IMR-90 (cell line): ENCODE measurements at regions not wholly inside any gene's neighbourhood (a gene's known extent, or its start where the extent isn't known, plus 50 kb on each side); places are given as distances from the start of the nearest gene placed in this dataset.

Experiments
- BHLHE40 ChIP-seq: fragments of 150-350 bp; IDR thresholded peaks from 2 replicates; pipeline ENCODE4 v1.6.1; 2016; ENCODE audit warnings: mild to moderate bottlenecking, low read depth, low read length
- CHD1 ChIP-seq: IDR thresholded peaks from 2 replicates; pipeline ENCODE4 v1.6.1; 2012; ENCODE audit warnings: low read depth, low read length, improper control_type of control experiment
- FOS ChIP-seq: fragments of 150-350 bp; IDR thresholded peaks from 2 replicates; pipeline ENCODE4 v1.6.1; 2016; ENCODE audit warnings: low read depth, low read length
- MAZ ChIP-seq: IDR thresholded peaks from 2 replicates; pipeline ENCODE4 v1.6.1; 2012; ENCODE audit warnings: low read depth, mild to moderate bottlenecking, low read length, improper control_type of control experiment, moderate library complexity, borderline replicate concordance
- MXI1 ChIP-seq: IDR thresholded peaks from 2 replicates; pipeline ENCODE4 v1.6.1; 2012; ENCODE audit warnings: low read depth, mild to moderate bottlenecking, low read length, moderate library complexity, borderline replicate concordance
- POLR2A ChIP-seq: IDR thresholded peaks from 2 replicates; pipeline ENCODE4 v1.6.1; 2012; ENCODE audit warnings: mild to moderate bottlenecking, low read depth, low read length
- RAD21 ChIP-seq: IDR thresholded peaks from 2 replicates; pipeline ENCODE4 v1.6.1; 2012; ENCODE audit warnings: low read length, improper control_type of control experiment
- RCOR1 ChIP-seq: IDR thresholded peaks from 2 replicates; pipeline ENCODE4 v1.6.1; 2012; ENCODE audit warnings: mild to moderate bottlenecking, low read length, improper control_type of control experiment; ENCODE audit not compliant: insufficient replicate concordance
- SMC3 ChIP-seq: fragments of 150-350 bp; IDR thresholded peaks from 2 replicates; pipeline ENCODE4 v1.6.1; 2016; ENCODE audit warnings: low read depth, mild to moderate bottlenecking, antibody characterized with exemption, low read length, moderate library complexity
- TF ChIP-seq, protein P1 (sequence below): conservative IDR thresholded peaks from 2 replicates; pipeline ENCODE4 v1.5.1; 2012; ENCODE audit warnings: mild to moderate bottlenecking, low read depth, low read length, improper control_type of control experiment
- TF ChIP-seq, protein P2 (sequence below): fragments of 150-350 bp; IDR thresholded peaks from 2 replicates; pipeline ENCODE4 v1.6.1; 2017; ENCODE audit warnings: mild to moderate bottlenecking, antibody characterized with exemption, low read length, low read depth

DNA sequence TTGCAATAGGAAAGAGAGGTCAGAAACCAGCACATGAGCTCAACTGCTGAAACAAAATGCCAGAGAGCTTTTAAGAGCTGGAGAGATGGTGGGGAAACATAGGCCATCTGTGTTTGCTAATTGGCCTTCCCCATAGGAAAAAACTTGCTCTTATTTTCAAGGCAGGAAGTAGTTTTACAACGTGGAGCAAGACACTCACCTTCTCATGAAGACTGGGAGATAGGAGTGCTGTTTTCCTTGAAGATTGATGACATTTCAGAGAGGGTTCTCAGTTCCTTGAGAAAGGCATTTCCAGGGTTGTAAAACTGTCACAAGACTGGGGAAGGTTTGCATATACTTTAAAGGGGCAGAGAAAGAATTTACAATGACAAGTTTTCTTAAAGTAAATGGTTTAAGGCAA is 586.3 kb upstream of the RAG2 start:
- TF ChIP-seq, protein P1, sequence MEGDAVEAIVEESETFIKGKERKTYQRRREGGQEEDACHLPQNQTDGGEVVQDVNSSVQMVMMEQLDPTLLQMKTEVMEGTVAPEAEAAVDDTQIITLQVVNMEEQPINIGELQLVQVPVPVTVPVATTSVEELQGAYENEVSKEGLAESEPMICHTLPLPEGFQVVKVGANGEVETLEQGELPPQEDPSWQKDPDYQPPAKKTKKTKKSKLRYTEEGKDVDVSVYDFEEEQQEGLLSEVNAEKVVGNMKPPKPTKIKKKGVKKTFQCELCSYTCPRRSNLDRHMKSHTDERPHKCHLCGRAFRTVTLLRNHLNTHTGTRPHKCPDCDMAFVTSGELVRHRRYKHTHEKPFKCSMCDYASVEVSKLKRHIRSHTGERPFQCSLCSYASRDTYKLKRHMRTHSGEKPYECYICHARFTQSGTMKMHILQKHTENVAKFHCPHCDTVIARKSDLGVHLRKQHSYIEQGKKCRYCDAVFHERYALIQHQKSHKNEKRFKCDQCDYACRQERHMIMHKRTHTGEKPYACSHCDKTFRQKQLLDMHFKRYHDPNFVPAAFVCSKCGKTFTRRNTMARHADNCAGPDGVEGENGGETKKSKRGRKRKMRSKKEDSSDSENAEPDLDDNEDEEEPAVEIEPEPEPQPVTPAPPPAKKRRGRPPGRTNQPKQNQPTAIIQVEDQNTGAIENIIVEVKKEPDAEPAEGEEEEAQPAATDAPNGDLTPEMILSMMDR: no peak
- no peak for TF ChIP-seq RAD21
- no peak for TF ChIP-seq BHLHE40
- no peak for TF ChIP-seq POLR2A
- TF ChIP-seq, protein P2, sequence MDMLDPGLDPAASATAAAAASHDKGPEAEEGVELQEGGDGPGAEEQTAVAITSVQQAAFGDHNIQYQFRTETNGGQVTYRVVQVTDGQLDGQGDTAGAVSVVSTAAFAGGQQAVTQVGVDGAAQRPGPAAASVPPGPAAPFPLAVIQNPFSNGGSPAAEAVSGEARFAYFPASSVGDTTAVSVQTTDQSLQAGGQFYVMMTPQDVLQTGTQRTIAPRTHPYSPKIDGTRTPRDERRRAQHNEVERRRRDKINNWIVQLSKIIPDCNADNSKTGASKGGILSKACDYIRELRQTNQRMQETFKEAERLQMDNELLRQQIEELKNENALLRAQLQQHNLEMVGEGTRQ: no peak
- no peak for TF ChIP-seq FOS
- no peak for TF ChIP-seq SMC3
- no peak for TF ChIP-seq RCOR1
- no peak for TF ChIP-seq MXI1
- TF ChIP-seq MAZ: no peak
- TF ChIP-seq CHD1: no peak
